AG09319 (cell line): ENCODE measurements at regions not wholly inside any gene's neighbourhood (a gene's known extent, or its start where the extent isn't known, plus 50 kb on each side); places are given as distances from the start of the nearest gene placed in this dataset.

Experiments used
- DNase-seq: peaks from one replicate; pipeline ENCODE4 v3.0.0-alpha.2; 2010; ENCODE audit warnings: low read depth; ENCODE audit errors: extremely low read depth
- TF ChIP-seq, protein P1 (sequence below): IDR thresholded peaks from 2 replicates; pipeline ENCODE4 v1.5.1; 2011; ENCODE audit warnings: low read depth, mild to moderate bottlenecking, inconsistent platforms, low read length, moderate library complexity

DNA sequence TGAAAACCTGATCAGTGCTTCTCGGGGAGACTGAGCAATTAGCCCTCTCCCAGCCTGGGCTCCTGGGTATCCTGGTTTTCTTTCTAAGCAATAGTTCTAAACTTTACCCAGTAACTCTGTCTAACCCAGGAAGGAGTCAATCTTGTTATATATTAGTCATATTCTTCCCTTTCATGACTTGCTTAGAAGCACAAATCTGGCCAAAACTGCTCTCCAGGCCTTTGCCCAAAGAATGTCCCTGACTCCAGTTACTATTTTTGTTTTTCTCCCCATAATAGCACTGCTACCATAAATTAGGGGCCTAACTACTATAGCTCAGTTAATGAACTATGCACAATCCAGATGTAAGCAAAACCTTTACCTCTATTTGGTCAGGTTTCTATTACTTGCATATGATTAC lies 355.8 kb upstream of the HTR2A start:
- no peak for DNase-seq

DNA sequence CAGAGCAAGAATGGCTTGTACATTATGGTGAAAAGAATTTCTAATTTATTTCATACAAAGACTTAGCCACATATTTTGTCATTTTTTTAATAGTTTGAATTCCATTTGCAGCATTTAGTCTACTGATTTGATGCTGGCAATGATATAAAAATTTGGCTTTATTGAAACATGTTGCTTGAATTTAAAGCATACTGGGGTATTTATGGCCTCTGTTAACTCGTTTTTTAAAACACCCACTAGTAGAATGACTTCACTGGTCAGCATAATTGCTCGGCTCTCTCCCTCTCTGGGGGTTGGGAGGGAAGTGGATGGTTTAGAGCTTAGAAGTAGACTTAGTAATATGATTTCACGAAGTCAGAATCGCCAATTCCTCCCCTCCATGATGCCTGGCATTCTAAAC lies 354.9 kb upstream of the HTR2A start:
- DNase-seq: no peak
- TF ChIP-seq, protein P1, sequence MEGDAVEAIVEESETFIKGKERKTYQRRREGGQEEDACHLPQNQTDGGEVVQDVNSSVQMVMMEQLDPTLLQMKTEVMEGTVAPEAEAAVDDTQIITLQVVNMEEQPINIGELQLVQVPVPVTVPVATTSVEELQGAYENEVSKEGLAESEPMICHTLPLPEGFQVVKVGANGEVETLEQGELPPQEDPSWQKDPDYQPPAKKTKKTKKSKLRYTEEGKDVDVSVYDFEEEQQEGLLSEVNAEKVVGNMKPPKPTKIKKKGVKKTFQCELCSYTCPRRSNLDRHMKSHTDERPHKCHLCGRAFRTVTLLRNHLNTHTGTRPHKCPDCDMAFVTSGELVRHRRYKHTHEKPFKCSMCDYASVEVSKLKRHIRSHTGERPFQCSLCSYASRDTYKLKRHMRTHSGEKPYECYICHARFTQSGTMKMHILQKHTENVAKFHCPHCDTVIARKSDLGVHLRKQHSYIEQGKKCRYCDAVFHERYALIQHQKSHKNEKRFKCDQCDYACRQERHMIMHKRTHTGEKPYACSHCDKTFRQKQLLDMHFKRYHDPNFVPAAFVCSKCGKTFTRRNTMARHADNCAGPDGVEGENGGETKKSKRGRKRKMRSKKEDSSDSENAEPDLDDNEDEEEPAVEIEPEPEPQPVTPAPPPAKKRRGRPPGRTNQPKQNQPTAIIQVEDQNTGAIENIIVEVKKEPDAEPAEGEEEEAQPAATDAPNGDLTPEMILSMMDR: no peak

More for the DNA sequence above, 355.8 kb upstream of the HTR2A start:
- TF ChIP-seq, protein P1: no peak

DNA sequence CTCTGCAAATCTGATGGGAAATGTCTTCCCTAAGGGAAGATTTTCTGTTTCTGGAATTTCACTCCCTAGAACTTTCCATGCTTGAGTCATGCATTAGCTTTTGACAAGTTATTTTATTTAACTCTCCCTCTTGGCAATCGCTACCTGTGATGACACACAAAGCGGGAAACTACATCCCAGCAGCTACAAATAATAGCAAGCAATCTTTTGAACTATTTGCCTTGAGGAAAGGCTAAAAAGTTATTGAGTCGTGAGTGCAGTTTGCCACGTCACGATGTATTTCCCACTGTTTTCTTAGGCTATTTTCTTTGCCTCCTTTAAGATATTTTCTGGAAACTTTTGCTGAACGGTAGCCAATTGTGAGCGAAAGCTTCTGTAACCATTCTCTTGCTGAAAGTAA lies 353.3 kb upstream of the HTR2A start:
- TF ChIP-seq, protein P1: no peak
- DNase-seq: no peak

DNA sequence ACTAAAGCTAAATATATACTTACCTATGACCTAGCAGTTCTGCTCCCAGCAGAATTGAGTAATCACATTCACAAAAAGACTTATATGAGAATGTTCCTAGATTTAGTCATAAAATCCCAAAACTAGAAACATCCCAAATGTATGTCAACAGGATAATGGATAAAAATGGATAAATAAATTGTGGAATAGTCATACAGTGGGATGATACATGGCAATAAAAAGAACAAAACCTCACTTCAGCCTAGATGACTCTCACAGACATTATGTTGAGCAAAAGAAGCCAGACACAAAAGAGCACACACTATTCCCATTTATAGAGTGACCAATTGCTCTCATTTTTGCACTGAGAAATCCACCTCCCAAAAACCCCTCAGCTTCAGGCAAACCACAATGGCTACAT lies 352.4 kb upstream of the HTR2A start:
- TF ChIP-seq, protein P1: no peak

DNA sequence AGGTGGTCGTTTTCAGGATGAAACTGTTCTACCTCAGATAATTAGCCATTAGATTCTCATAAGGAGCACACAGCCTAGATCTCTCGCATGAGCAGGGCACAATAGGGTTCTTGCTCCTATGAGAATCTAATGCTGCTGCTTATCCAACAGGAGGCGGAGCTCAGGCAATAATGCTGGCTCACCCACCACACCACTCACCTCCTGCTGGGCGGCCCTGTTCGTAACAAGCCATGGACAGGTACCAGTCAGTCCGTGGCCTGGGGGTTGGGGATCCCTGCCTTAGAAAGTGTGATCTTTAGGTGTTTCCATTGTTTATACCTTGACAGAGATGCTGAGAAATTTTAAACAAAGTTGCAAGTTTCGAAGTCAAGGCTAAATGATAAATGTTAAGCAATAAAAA lies 344.6 kb upstream of the HTR2A start:
- no peak for DNase-seq
- TF ChIP-seq, protein P1: no peak

More for the DNA sequence above, 352.4 kb upstream of the HTR2A start:
- DNase-seq: no peak

DNA sequence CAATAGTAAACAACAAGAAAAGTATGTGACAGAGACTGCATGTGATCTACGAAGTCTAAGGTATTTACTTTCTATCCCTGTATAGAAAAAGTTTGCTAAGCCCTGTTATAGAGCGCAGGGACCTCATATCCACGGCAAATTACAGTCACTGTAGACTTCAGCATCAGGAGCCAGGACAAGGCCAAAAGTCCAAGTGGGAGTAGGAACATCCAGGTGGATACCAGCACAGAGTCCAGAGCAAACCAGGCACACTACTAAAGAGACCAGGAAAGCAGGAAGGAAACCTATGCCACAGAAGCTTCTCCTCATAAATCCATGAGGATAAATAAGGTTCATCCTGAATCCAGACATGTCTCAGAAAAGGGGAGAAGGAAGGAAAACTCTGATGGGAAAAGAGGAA lies 342.2 kb upstream of the HTR2A start:
- no peak for DNase-seq
- TF ChIP-seq, protein P1: no peak

DNA sequence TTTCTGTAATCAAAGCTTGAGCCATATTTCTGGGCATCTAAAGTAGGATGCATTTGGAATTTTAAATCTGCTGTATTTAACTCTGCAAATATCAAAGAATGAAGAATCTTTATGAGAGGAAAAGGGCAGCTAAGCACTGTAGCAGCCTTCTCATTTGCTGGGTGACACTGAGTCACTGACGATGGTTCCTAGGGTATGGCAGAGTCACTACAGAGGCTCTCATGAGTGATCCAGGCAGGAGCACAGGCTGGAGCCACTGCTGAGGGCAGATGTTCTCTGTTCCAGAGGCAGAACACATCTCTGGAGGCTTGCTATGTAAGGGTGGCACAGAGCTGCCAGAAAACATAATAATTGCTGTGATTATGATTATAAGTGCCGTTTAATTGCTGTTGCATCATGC lies 340.7 kb upstream of the HTR2A start:
- DNase-seq: no peak
- TF ChIP-seq, protein P1: no peak
